ENCODE measurements at regions not wholly inside any gene's neighbourhood (a gene's known extent, or its start where the extent isn't known, plus 50 kb on each side); places are given as distances from the start of the nearest gene placed in this dataset.
"Not testable (repeated sequence)": the region's sequence is repeated elsewhere in the genome, so short reads cannot be mapped to it uniquely, and the experiment has no call there.

- no peak for DNase-seq
Measured at GRCh38 chr2:37573451-37574388, 97.7 kb downstream of the CDC42EP3 start.

GRCh38 chr2:37575780-37576179, 95.7 kb downstream of the CDC42EP3 start:
- DNase-seq = no peak

GRCh38 chr2:37576194-37576593, 95.2 kb downstream of the CDC42EP3 start:
- DNase-seq = not testable (repeated sequence)

- DNase-seq = peak; percentile 53 to 56
Measured at GRCh38 chr2:37576831-37577230, 94.6 kb downstream of the CDC42EP3 start.

GRCh38 chr2:37579192-37579713, 92.2 kb downstream of the CDC42EP3 start:
- DNase-seq = no peak

- peak in 1 of 2 donors; percentile 29 for DNase-seq
Measured at GRCh38 chr2:37579949-37580348, 91.5 kb downstream of the CDC42EP3 start.

- no peak for DNase-seq
Measured at GRCh38 chr2:37581433-37581832, 90.0 kb downstream of the CDC42EP3 start.

GRCh38 chr2:37582481-37583220, 88.8 kb downstream of the CDC42EP3 start:
- DNase-seq = no peak

GRCh38 chr2:37583402-37583801, 88.0 kb downstream of the CDC42EP3 start:
- DNase-seq = no peak

GRCh38 chr2:37583867-37584266, 87.6 kb downstream of the CDC42EP3 start:
- DNase-seq = no peak

- DNase-seq = peak in 1 of 2 donors; percentile 53
Measured at GRCh38 chr2:37585295-37585908, 86.0 kb downstream of the CDC42EP3 start.

GRCh38 chr2:37585982-37586621, 85.3 kb downstream of the CDC42EP3 start:
- DNase-seq = peak; percentile 48 to 59

GRCh38 chr2:37586663-37587317, 84.7 kb downstream of the CDC42EP3 start:
- no peak for DNase-seq

GRCh38 chr2:37587817-37588216, 83.6 kb downstream of the CDC42EP3 start:
- DNase-seq = no peak

GRCh38 chr2:37588316-37588777, 83.1 kb downstream of the CDC42EP3 start:
- DNase-seq = no peak

- no peak for DNase-seq
Measured at GRCh38 chr2:37589298-37589697, 82.1 kb downstream of the CDC42EP3 start.

GRCh38 chr2:37590119-37590571, 81.3 kb downstream of the CDC42EP3 start:
- DNase-seq = no peak

Data from inflammatory macrophage treated with lipopolysaccharide for 1 hour (primary cell).